NCI-H2171 treated with DMSO at 0.1 percent for 48 hours (cell line): ENCODE measurements at regions not wholly inside any gene's neighbourhood (a gene's known extent, or its start where the extent isn't known, plus 50 kb on each side); places are given as distances from the start of the nearest gene placed in this dataset.
"Not testable (repeated sequence)": the region's sequence is repeated elsewhere in the genome, so short reads cannot be mapped to it uniquely, and the experiment has no call there.

Source experiments
- DNase-seq: peaks from one replicate; lab custom pipeline; 2025; lab: John Stamatoyannopoulos, UW

DNA sequence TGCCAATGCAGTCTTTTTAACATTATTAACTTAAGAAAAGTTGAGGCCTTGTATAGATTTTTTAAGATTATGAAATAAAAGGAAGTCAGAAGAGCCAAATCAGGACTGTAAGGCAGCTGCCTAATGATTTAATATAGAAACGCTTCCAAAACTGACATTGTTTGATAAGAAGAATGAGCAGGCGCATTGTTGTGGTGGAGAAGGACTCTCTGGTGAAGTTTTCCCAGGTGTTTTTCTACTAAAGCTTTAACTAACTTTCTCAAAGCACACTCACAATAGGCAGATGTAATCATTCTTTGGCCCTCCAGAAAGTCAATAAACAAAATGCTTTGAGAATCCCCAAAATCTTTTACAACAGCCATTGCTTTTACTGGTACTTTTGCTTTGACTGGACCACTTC, 288.6 kb upstream of the FIGN start:
- DNase-seq: no peak

- no peak for DNase-seq
Observed at GRCh38 chr2:164023896-164024295, 288.1 kb upstream of the FIGN start.

- no peak for DNase-seq
Observed at GRCh38 chr2:164015328-164016123, 279.7 kb upstream of the FIGN start.

DNA sequence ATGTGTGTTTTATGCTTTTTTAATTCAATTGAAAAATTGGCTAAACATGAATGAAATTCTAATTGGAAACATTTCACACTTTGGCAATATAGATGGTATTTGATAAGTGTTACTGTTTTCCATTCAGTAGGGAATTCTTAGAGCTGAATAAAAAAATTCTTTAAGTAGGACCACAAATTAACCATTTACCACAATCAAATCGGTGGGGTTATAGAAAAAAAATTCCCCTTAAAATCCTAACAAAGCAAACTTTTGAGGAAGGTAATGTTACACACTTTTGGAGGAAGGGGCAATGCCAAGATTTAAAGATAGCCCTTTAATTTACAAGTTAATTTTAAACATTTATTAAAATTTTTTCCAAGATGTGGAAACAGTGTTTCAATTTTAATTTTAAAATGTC, 279.0 kb upstream of the FIGN start:
- DNase-seq: no peak

DNA sequence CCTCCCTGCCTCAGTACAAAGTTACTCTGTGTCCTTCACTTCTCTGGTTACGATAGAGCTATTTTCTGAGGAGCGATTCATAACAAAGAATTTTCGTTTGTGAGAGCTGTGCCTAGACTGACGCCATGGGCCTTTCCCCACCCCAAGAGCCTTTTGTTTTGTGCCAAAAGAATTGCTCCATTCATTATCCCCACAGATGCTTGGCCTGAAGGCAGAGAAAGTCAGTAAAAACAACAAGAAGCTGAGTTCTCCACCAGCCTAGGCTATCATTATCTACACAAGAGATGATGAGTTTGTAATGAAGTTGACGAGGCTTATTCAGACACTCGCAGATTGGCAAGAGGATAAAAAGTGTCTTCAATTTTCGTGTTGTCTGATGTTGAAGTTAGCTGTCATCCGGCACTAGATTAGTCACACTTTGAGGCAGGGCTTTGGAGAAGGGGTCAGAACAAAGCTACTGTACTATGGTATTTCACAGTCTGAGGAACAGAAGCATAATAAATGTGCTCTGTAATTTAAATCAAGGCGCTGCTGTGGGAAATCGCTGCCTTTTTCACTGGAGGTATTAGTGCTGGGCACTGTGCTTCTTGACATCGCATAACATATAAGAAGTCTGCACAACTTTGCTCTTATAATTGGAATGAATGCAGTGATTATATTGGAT, 278.4 kb upstream of the FIGN start:
- no peak for DNase-seq

GRCh38 chr2:164012581-164012980, 276.8 kb upstream of the FIGN start:
- DNase-seq: no peak

DNA sequence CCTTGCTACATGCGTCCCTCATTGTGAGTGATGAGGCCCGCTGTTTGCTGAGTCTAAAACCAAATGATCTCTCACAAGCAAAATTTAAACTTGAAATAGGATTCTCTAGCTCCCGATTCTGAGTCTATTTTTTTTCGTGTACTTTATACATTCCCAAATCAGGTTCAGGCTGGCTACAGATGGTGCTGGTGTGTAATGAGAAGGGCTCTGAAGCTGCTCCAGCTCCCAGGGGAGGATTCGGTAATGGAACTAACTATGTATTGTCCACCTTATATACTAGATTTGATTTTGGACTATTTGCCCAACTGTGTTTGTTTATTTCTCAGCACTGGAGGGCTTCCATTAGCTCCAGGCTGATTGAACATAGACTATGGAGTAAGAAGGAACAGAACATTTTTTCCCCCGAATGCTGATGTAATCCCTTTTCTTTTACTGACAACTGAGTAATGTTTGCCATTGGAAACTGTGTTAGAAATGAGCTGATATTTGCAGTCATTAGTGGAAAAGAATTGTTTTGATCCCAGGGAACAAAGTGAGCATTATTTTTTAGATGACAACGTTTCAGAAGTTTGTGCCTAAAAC, 274.0 kb upstream of the FIGN start:
- peak; percentile 10 for DNase-seq

DNA sequence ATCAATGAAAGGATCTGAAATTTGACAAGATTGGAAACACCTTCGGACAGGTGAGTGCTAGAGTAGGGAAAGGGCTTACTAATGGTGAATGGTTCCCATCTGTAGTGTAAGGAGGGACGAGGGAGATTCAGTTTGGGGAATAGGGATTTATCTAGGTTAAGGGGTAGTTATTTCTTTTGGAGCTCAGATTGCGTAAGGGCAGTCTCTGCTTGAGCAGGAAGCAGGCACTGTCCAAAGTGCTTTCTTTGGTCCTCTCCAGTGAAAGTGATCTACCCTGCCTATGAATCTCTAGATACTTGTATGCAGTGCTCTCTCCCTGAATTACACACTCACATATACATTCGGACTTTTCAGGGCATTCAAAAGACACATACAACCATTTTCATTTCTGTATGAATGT, 272.9 kb upstream of the FIGN start:
- DNase-seq: no peak

GRCh38 chr2:164006704-164007103, 270.9 kb upstream of the FIGN start:
- DNase-seq: no peak

- DNase-seq: no peak
Observed at GRCh38 chr2:164000176-164000575, 264.4 kb upstream of the FIGN start.

GRCh38 chr2:163997466-163997865, 261.7 kb upstream of the FIGN start:
- DNase-seq: no peak

DNA sequence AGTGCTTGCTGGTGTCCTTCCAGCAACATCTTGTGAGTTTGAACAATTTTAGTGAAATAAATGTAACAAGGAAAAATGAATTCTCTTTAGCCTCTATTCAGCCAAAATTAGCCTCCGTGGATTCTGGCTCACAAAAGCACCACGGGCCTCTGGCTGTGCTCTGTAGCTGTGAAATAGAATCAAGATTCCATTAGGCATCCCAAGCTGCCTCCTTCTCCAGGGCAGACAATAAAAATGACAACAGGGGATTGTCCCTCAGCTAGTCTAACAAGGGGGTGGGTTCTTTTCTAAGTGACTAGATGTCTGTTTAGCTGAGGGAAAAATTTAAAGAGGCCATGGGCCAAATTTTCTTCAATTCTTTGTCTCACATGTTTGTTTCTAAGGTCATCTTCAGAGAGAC, 254.7 kb upstream of the FIGN start:
- no peak for DNase-seq

GRCh38 chr2:163990101-163990500, 254.3 kb upstream of the FIGN start:
- no peak for DNase-seq

- no peak for DNase-seq
Observed at GRCh38 chr2:163987175-163987940, 251.6 kb upstream of the FIGN start.

DNA sequence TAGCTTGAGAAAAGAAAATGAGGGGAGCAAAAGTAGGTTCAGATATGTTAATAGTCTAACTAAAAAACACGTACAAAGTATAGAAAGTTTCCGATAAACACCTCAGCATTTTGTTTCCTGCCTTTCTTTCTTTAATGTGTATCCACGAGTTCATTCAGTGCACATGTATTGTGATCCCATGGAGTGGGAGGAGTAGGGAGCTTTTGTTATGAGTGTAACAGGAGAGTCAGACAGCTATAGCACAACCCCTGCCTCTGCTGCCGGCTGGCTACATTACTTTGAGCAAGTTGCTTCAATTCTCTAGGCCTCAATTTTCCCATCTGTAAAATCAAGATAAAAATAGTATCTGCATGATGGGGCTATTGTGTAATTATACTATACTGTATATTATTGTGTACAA, 249.2 kb upstream of the FIGN start:
- no peak for DNase-seq

- no peak for DNase-seq
Observed at GRCh38 chr2:163983911-163984310, 248.1 kb upstream of the FIGN start.

GRCh38 chr2:163982938-163983337, 247.1 kb upstream of the FIGN start:
- DNase-seq: no peak

- DNase-seq: no peak
Observed at GRCh38 chr2:163974766-163975165, 239.0 kb upstream of the FIGN start.

GRCh38 chr2:163970058-163970813, 234.4 kb upstream of the FIGN start:
- no peak for DNase-seq

- not testable (repeated sequence) for DNase-seq
Observed at GRCh38 chr2:163964278-163964677, 228.5 kb upstream of the FIGN start.

GRCh38 chr2:163953390-163953907, 217.6 kb upstream of the FIGN start:
- no peak for DNase-seq

- no peak for DNase-seq
Observed at GRCh38 chr2:163951312-163951711, 215.5 kb upstream of the FIGN start.
